ENCODE measurements at regions not wholly inside any gene's neighbourhood (a gene's known extent, or its start where the extent isn't known, plus 50 kb on each side); places are given as distances from the start of the nearest gene placed in this dataset.

- TF ChIP-seq CTCF (IDR thresholded peaks at IDR 0.05 in 2 of 3, conservative IDR thresholded peaks at IDR 0.05 in 1 of 3; ENCODE audit: borderline replicate concordance in 1 of 3, insufficient read depth in 1 of 3, low read depth in 2 of 3, low read length in 2 of 3) = no peak
- no peak for TF ChIP-seq TCF7L2 (IDR thresholded peaks at IDR 0.05; ENCODE audit: borderline replicate concordance, extremely low read depth, insufficient read depth, insufficient read length)
- TF ChIP-seq MAX (IDR thresholded peaks at IDR 0.05) = no peak
- TF ChIP-seq ZNF274 (IDR thresholded peaks at IDR 0.05; ENCODE audit: low read depth, low read length) = no peak
Observed at GRCh38 chr17:83147280-83147679, 67.9 kb downstream of the METRNL start (continued).

DNA sequence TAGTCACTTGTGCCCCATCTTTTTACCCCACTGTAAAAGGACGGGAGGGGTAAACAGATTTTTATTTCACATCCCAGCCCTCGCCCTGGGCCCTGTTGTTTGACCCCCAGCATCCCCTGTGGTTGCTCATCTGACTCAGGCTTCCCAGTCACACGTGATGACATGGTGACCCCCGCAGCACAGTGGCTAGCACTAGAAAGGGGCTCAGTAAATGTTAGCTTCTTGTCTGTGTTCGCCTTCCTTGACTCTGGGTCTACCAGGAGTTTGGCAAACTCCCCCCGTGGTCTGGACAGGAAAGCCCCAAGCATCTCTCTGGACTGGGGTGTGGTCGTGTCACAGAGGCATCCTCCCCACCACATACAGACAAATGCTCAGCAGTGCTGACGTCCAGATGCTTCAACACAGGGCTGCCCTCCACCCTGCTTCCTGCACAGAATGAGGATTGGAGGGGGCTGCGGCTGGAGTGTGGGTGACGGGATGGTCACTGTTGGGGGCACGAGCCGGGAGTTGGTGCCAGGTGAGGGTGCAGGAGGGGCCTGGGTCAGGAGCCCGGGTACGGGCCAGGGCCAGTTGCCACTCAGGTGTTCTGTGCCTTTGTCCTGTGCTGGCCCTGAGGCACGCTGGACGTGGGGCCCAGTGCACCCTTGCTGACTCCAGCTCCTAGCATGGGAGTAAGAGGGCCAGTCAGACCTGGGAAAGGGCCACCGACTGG, 69.1 kb downstream of the METRNL start:
- Histone ChIP-seq H3K4me2 (ENCODE audit: low read length) (no peak overlapping the region), H2AFZ (ENCODE audit: low read depth, low read length, poor library complexity, severe bottlenecking) (no peak overlapping the region), H3K79me2 (ENCODE audit: insufficient read depth, low read length) (no peaks in the 10 kb centered on the region), H3K4me1 (ENCODE audit: control insufficient read depth in 1 of 2, insufficient read depth in 2 of 2, low read length in 2 of 2) (no peaks in the 10 kb centered on the region), H3K9me2 (ENCODE audit: insufficient read depth) (no peaks in the 10 kb centered on the region), H3K9me3 (ENCODE audit: control insufficient read depth in 1 of 2, insufficient read depth in 1 of 2, low read depth in 1 of 2, low read length in 2 of 2) (peaks cover 3 to 5% of the 10 kb centered on the region in 2 experiments; a peak in 2 of 4 replicates), H3K27ac (ENCODE audit: low read depth, low read length) (no peak overlapping the region), H3K27me3 (ENCODE audit: insufficient read depth, low read length) (peaks cover 4% of the 10 kb centered on the region; the same call in 1 of the 2 replicates), H3K36me3 (ENCODE audit: control insufficient read depth in 1 of 2, insufficient read depth in 2 of 2, low read length in 2 of 2) (no peaks in the 10 kb centered on the region), H4K20me1 (ENCODE audit: insufficient read depth) (no peaks in the 10 kb centered on the region), H3K4me3 (replicated peaks in 1 of 2; ENCODE audit: low read depth in 1 of 2, low read length in 2 of 2) (no peak overlapping the region), H3K9ac (ENCODE audit: low read length) (no peak overlapping the region)
- ChIA-PET CTCF (no interaction called here), RAD21 (ENCODE audit: low non-redundant PET in 1 of 2, low total read pairs in 2 of 2, uncharacterized antibody in 2 of 2, unreplicated experiment in 2 of 2) (no interaction called here), POLR2A (no interaction called here)
- intact Hi-C loops (cut with micrococcal nuclease) = no loop called here
- ATAC-seq = no peak
- no TSS peak for BruUV-seq (replicated peaks)
- TF ChIP-seq YY1 (IDR thresholded peaks at IDR 0.05; ENCODE audit: extremely low read depth, insufficient replicate concordance, low read depth, low read length) (no peak), MAX (IDR thresholded peaks at IDR 0.05) (no peak), FOSL1 (IDR thresholded peaks at IDR 0.05; ENCODE audit: low read depth) (no peak), ELF1 (IDR thresholded peaks at IDR 0.05; ENCODE audit: borderline replicate concordance, low read depth) (no peak), SIN3A (IDR thresholded peaks at IDR 0.05; ENCODE audit: low read depth) (no peak)
- TF ChIP-seq, protein P1, sequence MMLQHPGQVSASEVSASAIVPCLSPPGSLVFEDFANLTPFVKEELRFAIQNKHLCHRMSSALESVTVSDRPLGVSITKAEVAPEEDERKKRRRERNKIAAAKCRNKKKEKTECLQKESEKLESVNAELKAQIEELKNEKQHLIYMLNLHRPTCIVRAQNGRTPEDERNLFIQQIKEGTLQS (IDR thresholded peaks at IDR 0.05) = no peak
- DNase-seq (ENCODE audit: low read depth, low spot score) = no peak
